GM12801 (cell line): ENCODE measurements at regions not wholly inside any gene's neighbourhood (a gene's known extent, or its start where the extent isn't known, plus 50 kb on each side); places are given as distances from the start of the nearest gene placed in this dataset.

Source experiments
- CTCF ChIP-seq: IDR thresholded peaks from one replicate; pipeline ENCODE4 v1.5.1; 2011; ENCODE audit warnings: control low read depth; ENCODE audit not compliant: insufficient read length; ENCODE audit errors: extremely low read depth

- TF ChIP-seq CTCF: no peak
These were observed 496.7 kb downstream of the SPRY1 start for GRCh38 chr4:123893011-123893981.

- no peak for TF ChIP-seq CTCF
These were observed 500.0 kb downstream of the SPRY1 start for GRCh38 chr4:123896446-123897071.

DNA sequence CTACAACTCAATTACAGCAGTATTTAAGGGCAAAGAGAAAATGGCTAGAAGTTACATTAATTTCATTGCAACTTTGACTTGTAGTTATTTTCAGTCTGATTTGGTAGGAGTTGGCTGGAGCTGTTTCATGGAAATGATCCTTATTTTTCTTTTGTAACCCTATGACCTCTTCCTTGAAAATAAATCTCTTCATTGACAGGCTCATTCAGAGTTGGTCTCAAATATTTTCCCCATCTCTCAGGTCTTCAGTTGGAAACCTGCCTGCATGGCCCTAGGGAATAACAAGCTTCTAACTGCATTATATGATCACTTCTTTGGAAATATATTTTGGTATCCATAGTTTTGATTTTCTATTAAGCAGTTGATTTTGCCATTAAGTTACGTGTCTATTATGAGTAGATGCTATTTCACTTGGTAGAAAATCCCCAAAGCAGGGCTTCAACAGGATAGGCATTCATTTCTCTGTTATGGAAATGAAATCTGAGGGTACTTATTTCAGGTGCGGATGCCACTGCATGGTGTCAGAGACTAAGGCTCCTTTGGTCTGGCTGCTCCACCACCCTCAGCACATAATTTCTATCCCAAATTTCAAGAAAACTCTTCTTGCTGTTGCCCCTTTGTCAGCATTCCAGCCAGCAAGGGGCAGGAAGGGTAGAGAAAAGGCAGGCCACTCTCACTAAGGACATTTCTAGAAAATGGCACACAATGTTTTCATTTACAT is 502.5 kb downstream of the SPRY1 start:
- TF ChIP-seq CTCF: no peak

GRCh38 chr4:123904882-123905281 is 508.3 kb downstream of the SPRY1 start:
- no peak for TF ChIP-seq CTCF

DNA sequence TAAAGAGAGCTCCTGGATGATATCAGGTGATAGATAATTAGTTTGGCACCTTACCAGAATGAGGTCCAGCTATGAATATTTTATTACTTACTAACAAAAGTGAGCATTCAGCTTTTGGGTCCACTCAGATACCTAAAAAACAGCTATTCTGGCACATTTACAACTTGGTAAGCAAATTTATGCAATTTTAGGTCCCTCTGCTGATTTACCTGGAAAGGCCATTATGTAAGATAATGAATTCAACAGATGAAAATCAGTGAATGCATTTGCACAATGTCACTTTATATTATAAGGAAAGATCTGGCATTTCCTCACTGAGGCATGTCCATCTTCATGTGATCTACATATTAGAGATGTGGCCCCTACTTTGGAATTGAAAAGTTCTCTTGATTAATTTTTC is 517.0 kb downstream of the SPRY1 start:
- TF ChIP-seq CTCF: no peak

DNA sequence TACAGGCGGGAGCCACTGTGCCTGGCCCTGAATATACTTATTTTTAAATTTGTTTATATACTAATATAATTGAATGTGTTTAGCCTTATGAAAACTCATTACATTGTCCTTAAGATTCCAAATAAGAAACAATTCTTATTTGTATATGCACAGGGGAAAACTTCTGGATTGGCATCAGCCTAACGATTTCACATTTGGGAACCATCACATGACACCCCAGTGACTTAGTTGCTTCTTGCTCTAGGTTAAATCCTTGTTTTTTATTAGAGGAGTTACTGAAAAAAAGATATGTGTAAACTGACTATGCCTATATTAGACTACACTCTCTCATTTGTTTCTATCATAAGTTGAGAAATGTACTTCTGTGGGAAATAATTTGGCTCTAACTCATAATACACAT is 520.2 kb downstream of the SPRY1 start:
- no peak for TF ChIP-seq CTCF

DNA sequence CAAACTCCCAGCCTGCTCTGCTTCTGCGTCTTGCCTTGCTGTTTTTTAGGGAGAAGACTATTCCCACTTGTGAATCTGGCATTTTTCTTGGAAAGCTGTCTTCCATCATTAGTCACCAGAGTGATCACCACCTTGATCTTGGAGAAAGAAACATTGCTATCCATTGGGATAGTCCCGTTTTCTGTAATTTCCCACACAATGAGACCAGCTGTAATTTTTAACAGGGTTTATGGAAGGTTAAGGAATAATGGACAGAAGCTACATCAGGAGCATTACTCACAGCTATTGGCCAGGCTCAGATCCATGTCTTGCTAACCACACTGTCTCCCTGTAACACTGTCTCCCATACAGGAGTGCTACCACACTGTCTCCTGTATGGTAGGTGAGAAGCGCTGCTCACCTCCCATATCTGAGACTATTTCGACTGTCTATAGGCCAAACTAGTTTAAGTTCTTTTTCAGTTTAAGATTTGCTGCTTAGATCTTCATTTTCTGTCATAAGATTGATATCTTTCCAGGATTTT is 523.0 kb downstream of the SPRY1 start:
- TF ChIP-seq CTCF: no peak
